SU-DHL-6 (cell line): ENCODE measurements at regions not wholly inside any gene's neighbourhood (a gene's known extent, or its start where the extent isn't known, plus 50 kb on each side); places are given as distances from the start of the nearest gene placed in this dataset.
"Not testable (repeated sequence)": the region's sequence is repeated elsewhere in the genome, so short reads cannot be mapped to it uniquely, and the experiment has no call there.

Source experiments
- H2AFZ ChIP-seq: fragments of 200-600 bp; sonication (generic); 2 replicates; pipeline ENCODE4 v1.6.1; 2014; ENCODE audit warnings: low read depth, mild to moderate bottlenecking, moderate library complexity, mixed read lengths, antibody characterized with exemption, low read length; ENCODE audit not compliant: severe bottlenecking
- H3F3A ChIP-seq: fragments of 200-600 bp; shearing (Covaris generic); 2 replicates; pipeline ENCODE4 v1.6.0; 2016; ENCODE audit warnings: antibody characterized with exemption, mild to moderate bottlenecking; ENCODE audit not compliant: insufficient read depth
- H3K27ac ChIP-seq: fragments of 200-600 bp; sonication (generic); 2 replicates; pipeline ENCODE4 v1.5.1; 2016; ENCODE audit warnings: low read depth, mild to moderate bottlenecking, low read length, moderate library complexity, mixed read lengths
- H3K27me3 ChIP-seq: fragments of 200-600 bp; sonication (generic), shearing (Covaris generic); 2 replicates; pipeline ENCODE4 v1.6.0; 2014; ENCODE audit warnings: mild to moderate bottlenecking, low read length
- H3K36me3 ChIP-seq: fragments of 200-600 bp; sonication (generic); 2 replicates; pipeline ENCODE4 v1.6.1; 2014; ENCODE audit warnings: mild to moderate bottlenecking, low read length, mixed read lengths
- H3K4me2 ChIP-seq: fragments of 300-600, 200-600 bp; shearing (Covaris generic), sonication (generic); 2 replicates; pipeline ENCODE4 v1.6.0; 2014; ENCODE audit warnings: low read length, low read depth, mild to moderate bottlenecking; ENCODE audit not compliant: poor library complexity, severe bottlenecking
- H3K4me3 ChIP-seq: fragments of 200-600 bp; sonication (generic); 2 replicates; pipeline ENCODE4 v1.5.1; 2014; ENCODE audit warnings: antibody characterized with exemption, low read length, mild to moderate bottlenecking, mixed read lengths; ENCODE audit not compliant: insufficient read depth, poor library complexity, severe bottlenecking
- H3K79me2 ChIP-seq: fragments of 200-600 bp; sonication (generic); 2 replicates; pipeline ENCODE4 v1.6.1; 2014; ENCODE audit warnings: mild to moderate bottlenecking, low read length, moderate library complexity; ENCODE audit not compliant: insufficient read depth
- H3K9ac ChIP-seq: fragments of 200-600 bp; sonication (generic); 2 replicates; pipeline ENCODE4 v1.7.0; 2014; ENCODE audit warnings: mild to moderate bottlenecking, low read length
- H3K9me2 ChIP-seq: fragments of 200-600 bp; sonication (generic); replicated peaks from 2 replicates; pipeline ENCODE4 v1.6.1; 2014; ENCODE audit warnings: low read length; ENCODE audit not compliant: insufficient read depth
- H3K9me3 ChIP-seq: fragments of 200-600 bp; sonication (generic); 2 replicates; pipeline ENCODE4 v1.6.1; 2014; ENCODE audit warnings: low read length, mixed read lengths; ENCODE audit not compliant: insufficient read depth
- H4K20me1 ChIP-seq: fragments of 200-600 bp; sonication (generic); 2 replicates; pipeline ENCODE4 v1.6.1; 2014; ENCODE audit warnings: low read depth, mild to moderate bottlenecking, antibody characterized with exemption, low read length, moderate library complexity, mixed read lengths
- EZH2phosphoT487 ChIP-seq: fragments of 200-600 bp; sonication (generic), shearing (Covaris generic); conservative IDR thresholded peaks from 2 replicates; pipeline ENCODE4 v1.6.1; 2018; ENCODE audit warnings: mild to moderate bottlenecking, antibody characterized with exemption, low read length, moderate library complexity, mixed read lengths
- TF ChIP-seq, protein P1 (sequence below): fragments of 200-600 bp; sonication (generic); IDR thresholded peaks from one replicate; pipeline ENCODE4 v1.5.1; 2017; ENCODE audit warnings: antibody characterized with exemption, mild to moderate bottlenecking, low read length, moderate library complexity; ENCODE audit not compliant: insufficient read depth, poor library complexity, severe bottlenecking

DNA sequence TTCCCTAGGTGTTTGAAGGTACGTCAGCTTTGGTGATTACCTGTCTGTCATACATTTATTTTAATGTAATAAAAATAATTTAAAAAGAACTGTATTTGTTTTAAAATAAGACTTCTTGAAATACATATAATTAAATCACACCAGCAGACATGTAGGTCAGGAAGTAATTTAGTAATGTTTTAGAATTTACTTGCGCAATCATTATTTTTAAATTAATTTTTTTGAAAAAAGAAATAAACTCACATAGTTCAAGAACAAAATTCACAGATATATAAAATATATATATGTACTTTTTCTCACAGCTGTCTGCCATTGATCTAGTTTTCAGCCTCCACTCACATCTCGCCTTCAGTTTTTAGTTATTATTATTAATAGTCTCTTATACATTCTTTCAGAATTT, 875.9 kb downstream of the TTLL7 start:
- Histone ChIP-seq H3K9me3 (0 out of 2 replicates have a peak, but pooled peaks cover 3% of the 10 kb centered on the region), H4K20me1 (no peaks in the 10 kb centered on the region), H3F3A (no peaks in the 10 kb centered on the region), H2AFZ (no peak overlapping the region), H3K36me3 (no peaks in the 10 kb centered on the region), H3K9ac (no peak overlapping the region), H3K9me2 (no peaks in the 10 kb centered on the region; the same call in 1 of the 2 replicates), H3K79me2 (no peaks in the 10 kb centered on the region), H3K27me3 (no peaks in the 10 kb centered on the region), H3K27ac (no peak overlapping the region), H3K4me2 (no peak overlapping the region), H3K4me3 (no peak overlapping the region)
- no peak for TF ChIP-seq EZH2phosphoT487
- TF ChIP-seq, protein P1, sequence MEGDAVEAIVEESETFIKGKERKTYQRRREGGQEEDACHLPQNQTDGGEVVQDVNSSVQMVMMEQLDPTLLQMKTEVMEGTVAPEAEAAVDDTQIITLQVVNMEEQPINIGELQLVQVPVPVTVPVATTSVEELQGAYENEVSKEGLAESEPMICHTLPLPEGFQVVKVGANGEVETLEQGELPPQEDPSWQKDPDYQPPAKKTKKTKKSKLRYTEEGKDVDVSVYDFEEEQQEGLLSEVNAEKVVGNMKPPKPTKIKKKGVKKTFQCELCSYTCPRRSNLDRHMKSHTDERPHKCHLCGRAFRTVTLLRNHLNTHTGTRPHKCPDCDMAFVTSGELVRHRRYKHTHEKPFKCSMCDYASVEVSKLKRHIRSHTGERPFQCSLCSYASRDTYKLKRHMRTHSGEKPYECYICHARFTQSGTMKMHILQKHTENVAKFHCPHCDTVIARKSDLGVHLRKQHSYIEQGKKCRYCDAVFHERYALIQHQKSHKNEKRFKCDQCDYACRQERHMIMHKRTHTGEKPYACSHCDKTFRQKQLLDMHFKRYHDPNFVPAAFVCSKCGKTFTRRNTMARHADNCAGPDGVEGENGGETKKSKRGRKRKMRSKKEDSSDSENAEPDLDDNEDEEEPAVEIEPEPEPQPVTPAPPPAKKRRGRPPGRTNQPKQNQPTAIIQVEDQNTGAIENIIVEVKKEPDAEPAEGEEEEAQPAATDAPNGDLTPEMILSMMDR = no peak

DNA sequence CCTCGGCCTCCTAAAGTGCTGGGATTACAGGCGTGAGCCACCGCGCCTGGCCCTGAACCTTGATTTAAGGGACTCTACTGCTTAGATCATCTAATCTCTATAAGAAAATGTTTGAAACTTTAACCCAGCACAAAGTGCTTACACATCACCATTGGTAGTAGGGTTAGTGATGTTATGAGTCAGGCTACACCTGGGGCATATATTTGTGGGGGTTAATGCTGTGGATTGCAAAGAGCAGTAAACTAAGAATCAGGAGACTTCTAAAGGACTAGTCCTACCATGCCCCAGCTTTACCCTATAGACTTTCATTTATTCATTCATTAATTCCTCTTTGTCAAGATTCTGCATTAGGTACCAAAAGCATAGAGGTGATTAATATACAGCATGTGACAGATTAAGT, 880.5 kb downstream of the TTLL7 start:
- Histone ChIP-seq H3K4me3 (no peak overlapping the region), H3K9me2 (no peaks in the 10 kb centered on the region), H3K27ac (no peak overlapping the region), H3K9me3 (no peaks in the 10 kb centered on the region), H3K9ac (no peak overlapping the region), H3K27me3 (no peaks in the 10 kb centered on the region), H2AFZ (no peak overlapping the region), H3K36me3 (no peaks in the 10 kb centered on the region), H3K4me2 (no peak overlapping the region), H4K20me1 (no peaks in the 10 kb centered on the region), H3F3A (no peaks in the 10 kb centered on the region), H3K79me2 (no peaks in the 10 kb centered on the region)
- TF ChIP-seq EZH2phosphoT487 = no peak
- TF ChIP-seq, protein P1 = no peak

DNA sequence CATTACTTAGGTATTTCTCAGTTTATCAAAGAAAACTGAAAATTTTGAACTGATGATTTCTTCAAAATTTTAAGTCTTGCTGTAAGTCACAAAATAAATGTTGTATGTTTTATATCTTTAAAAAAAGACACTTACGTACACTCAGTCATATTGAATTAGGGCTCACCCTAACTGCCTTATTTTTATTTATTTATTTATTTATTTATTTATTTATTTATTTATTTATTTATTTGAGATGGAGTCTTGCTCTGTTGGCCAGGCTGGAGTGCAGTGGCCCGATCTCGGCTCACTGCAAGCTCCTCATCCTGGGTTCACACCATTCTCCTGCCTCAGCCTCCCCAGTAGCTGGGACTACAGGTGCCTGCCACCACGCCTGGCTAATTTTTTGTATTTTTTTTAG, 881.9 kb downstream of the TTLL7 start:
- not testable (repeated sequence) for H3K27ac ChIP-seq, H2AFZ ChIP-seq, H3K27me3 ChIP-seq, H3K36me3 ChIP-seq, H3K79me2 ChIP-seq, H3K9ac ChIP-seq, H3K4me3 ChIP-seq, H4K20me1 ChIP-seq, H3K9me3 ChIP-seq, H3F3A ChIP-seq, H3K4me2 ChIP-seq, H3K9me2 ChIP-seq

DNA sequence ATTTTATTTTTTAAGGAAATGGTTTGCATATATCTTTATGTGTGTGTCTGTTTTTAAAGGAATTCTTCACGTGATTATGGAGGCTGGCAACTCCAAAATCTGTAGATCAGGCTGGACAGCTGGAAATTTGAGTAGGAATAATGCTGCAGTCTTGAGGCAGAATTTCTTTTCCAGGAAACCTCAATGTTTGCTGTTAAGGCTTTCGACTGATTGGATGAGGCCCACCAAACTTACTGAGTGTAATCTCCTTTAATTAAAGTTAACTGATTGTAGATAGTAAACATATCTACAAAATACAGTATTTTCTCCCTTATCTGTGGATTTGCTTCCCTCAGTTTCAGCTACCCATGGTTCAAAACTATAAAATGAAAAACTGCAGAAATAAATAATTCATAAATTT, 883.1 kb downstream of the TTLL7 start:
- no peaks in the 10 kb centered on the region for H3K9me2 ChIP-seq
- no peaks in the 10 kb centered on the region for H3K79me2 ChIP-seq
- H3K27me3 ChIP-seq = no peaks in the 10 kb centered on the region
- H3K9me3 ChIP-seq = no peaks in the 10 kb centered on the region
- no peaks in the 10 kb centered on the region for H4K20me1 ChIP-seq
- no peak overlapping the region for H3K27ac ChIP-seq
- no peak overlapping the region for H2AFZ ChIP-seq
- H3K9ac ChIP-seq = no peak overlapping the region
- H3K36me3 ChIP-seq = no peaks in the 10 kb centered on the region
- H3F3A ChIP-seq = no peaks in the 10 kb centered on the region
- H3K4me2 ChIP-seq = no peak overlapping the region
- H3K4me3 ChIP-seq = no peak overlapping the region
- no peak for TF ChIP-seq EZH2phosphoT487
- TF ChIP-seq, protein P1 = no peak
